ENCODE measurements at regions not wholly inside any gene's neighbourhood (a gene's known extent, or its start where the extent isn't known, plus 50 kb on each side); places are given as distances from the start of the nearest gene placed in this dataset.

DNA sequence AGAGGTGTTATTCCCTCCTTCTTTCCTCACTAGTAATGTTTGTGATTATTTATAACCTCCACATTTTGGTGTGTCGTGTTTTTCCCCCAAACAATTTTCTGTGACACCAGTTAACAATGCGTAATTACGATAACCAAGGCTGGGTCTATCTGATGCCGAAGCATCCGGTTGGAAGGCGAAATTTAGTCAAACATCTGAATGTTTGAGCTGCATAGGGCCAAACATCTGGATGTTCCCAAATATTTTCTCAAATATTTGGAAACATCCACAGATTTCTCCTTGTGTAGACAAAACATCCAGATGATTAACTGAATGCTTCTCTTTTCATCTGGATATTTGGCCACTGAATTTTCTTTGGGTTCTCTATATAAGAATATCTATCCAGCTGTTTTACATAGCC lies 371.7 kb downstream of the NFIB start:
- CTCF ChIA-PET = no interaction called here
- intact Hi-C loops (cut with micrococcal nuclease; ENCODE audit: unreplicated experiment) = no loop called here
- POLR2A ChIA-PET (ENCODE audit: low non-redundant PET) = no interaction called here
- Histone ChIP-seq H3K4me1 (ENCODE audit: insufficient read depth, low read length, poor library complexity, severe bottlenecking) (no peaks in the 10 kb centered on the region), H3K9me3 (ENCODE audit: low read depth, low read length, poor library complexity, severe bottlenecking) (no peaks in the 10 kb centered on the region), H3K27me3 (replicated peaks; ENCODE audit: insufficient read depth, low read depth, low read length, poor library complexity) (no peaks in the 10 kb centered on the region), H3K27ac (ENCODE audit: low read depth, low read length, poor library complexity, severe bottlenecking) (no peak overlapping the region), H3K4me3 (ENCODE audit: low read depth, low read length, poor library complexity, severe bottlenecking) (no peak overlapping the region), H3K36me3 (ENCODE audit: insufficient read depth, low read length, poor library complexity, severe bottlenecking) (no peaks in the 10 kb centered on the region)
- TF ChIP-seq EZH2 (IDR thresholded peaks at IDR 0.05; ENCODE audit: borderline replicate concordance, low read depth, low read length, poor library complexity, severe bottlenecking) = no peak
- TF ChIP-seq, protein P1, sequence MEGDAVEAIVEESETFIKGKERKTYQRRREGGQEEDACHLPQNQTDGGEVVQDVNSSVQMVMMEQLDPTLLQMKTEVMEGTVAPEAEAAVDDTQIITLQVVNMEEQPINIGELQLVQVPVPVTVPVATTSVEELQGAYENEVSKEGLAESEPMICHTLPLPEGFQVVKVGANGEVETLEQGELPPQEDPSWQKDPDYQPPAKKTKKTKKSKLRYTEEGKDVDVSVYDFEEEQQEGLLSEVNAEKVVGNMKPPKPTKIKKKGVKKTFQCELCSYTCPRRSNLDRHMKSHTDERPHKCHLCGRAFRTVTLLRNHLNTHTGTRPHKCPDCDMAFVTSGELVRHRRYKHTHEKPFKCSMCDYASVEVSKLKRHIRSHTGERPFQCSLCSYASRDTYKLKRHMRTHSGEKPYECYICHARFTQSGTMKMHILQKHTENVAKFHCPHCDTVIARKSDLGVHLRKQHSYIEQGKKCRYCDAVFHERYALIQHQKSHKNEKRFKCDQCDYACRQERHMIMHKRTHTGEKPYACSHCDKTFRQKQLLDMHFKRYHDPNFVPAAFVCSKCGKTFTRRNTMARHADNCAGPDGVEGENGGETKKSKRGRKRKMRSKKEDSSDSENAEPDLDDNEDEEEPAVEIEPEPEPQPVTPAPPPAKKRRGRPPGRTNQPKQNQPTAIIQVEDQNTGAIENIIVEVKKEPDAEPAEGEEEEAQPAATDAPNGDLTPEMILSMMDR (conservative IDR thresholded peaks at IDR 0.05; ENCODE audit: low read depth, low read length) = no peak
- DNase-seq (ENCODE audit: low spot score) = no peak
- BruUV-seq (replicated peaks) = no TSS peak

DNA sequence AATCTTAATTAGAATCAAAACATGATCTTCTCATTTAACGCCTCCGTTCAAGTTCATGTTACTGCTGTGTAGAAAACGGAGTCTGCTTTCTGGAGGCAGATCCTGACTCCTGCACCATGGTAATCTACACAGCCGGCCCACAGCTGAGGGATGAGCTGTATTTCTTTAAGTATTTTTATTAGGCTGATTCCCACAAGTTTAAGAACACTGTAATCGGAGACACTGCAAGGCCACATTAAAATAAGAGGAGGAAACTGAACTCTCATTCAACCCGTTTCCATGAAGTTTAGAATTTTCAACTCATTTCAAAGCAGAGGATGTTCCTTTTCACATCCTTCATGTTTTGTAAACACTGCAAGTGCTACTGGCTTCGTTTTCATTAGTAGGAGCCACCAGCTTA lies 372.2 kb downstream of the NFIB start:
- H3K4me3 ChIP-seq (ENCODE audit: low read depth, low read length, poor library complexity, severe bottlenecking) = no peak overlapping the region
- POLR2A ChIA-PET (ENCODE audit: low non-redundant PET) = no interaction called here
- intact Hi-C loops (cut with micrococcal nuclease; ENCODE audit: unreplicated experiment) = no loop called here

GRCh38 chr9:13939701-13940490 lies 374.0 kb downstream of the NFIB start:
- no peaks in the 10 kb centered on the region for H3K4me1 ChIP-seq (ENCODE audit: insufficient read depth, low read length, poor library complexity, severe bottlenecking)
- no TSS peak for BruUV-seq (replicated peaks)
- H3K4me3 ChIP-seq (ENCODE audit: low read depth, low read length, poor library complexity, severe bottlenecking) = no peak overlapping the region
- TF ChIP-seq, protein P1 (conservative IDR thresholded peaks at IDR 0.05; ENCODE audit: low read depth, low read length) = no peak
- no peak for TF ChIP-seq EZH2 (IDR thresholded peaks at IDR 0.05; ENCODE audit: borderline replicate concordance, low read depth, low read length, poor library complexity, severe bottlenecking)
- no peak overlapping the region for H3K27ac ChIP-seq (ENCODE audit: low read depth, low read length, poor library complexity, severe bottlenecking)
- no peaks in the 10 kb centered on the region for H3K27me3 ChIP-seq (replicated peaks; ENCODE audit: insufficient read depth, low read depth, low read length, poor library complexity)
- H3K9me3 ChIP-seq (ENCODE audit: low read depth, low read length, poor library complexity, severe bottlenecking) = no peaks in the 10 kb centered on the region
- ChIA-PET POLR2A (ENCODE audit: low non-redundant PET) (no interaction called here), CTCF (no interaction called here)
- no peak for DNase-seq (ENCODE audit: low spot score)
- no peaks in the 10 kb centered on the region for H3K36me3 ChIP-seq (ENCODE audit: insufficient read depth, low read length, poor library complexity, severe bottlenecking)
- intact Hi-C loops (cut with micrococcal nuclease; ENCODE audit: unreplicated experiment) = no loop called here

More for the DNA sequence above, 372.2 kb downstream of the NFIB start:
- no peak for TF ChIP-seq EZH2 (IDR thresholded peaks at IDR 0.05; ENCODE audit: borderline replicate concordance, low read depth, low read length, poor library complexity, severe bottlenecking)
- TF ChIP-seq, protein P1 (conservative IDR thresholded peaks at IDR 0.05; ENCODE audit: low read depth, low read length) = no peak
- Histone ChIP-seq H3K27ac (ENCODE audit: low read depth, low read length, poor library complexity, severe bottlenecking) (no peak overlapping the region), H3K36me3 (ENCODE audit: insufficient read depth, low read length, poor library complexity, severe bottlenecking) (no peaks in the 10 kb centered on the region), H3K27me3 (replicated peaks; ENCODE audit: insufficient read depth, low read depth, low read length, poor library complexity) (no peaks in the 10 kb centered on the region), H3K4me1 (ENCODE audit: insufficient read depth, low read length, poor library complexity, severe bottlenecking) (no peaks in the 10 kb centered on the region), H3K9me3 (ENCODE audit: low read depth, low read length, poor library complexity, severe bottlenecking) (no peaks in the 10 kb centered on the region)
- no TSS peak for BruUV-seq (replicated peaks)
- CTCF ChIA-PET = no interaction called here
- DNase-seq (ENCODE audit: low spot score) = no peak

Data from A673 (cell line).